Spleen (tissue), 7 donors: ENCODE measurements at regions not wholly inside any gene's neighbourhood (a gene's known extent, or its start where the extent isn't known, plus 50 kb on each side); places are given as distances from the start of the nearest gene placed in this dataset.

Experiments
- POLR2A ChIP-seq, 3 donors: fragments of 450-650 bp; IDR thresholded peaks; one replicate each; pipeline ENCODE4 v1.5.1; 2017; ENCODE audit warnings: antibody characterized with exemption in 3 of 3, mild to moderate bottlenecking in 1 of 3
- TF ChIP-seq, protein P1 (sequence below), 11 experiments: fragments of 200-600 bp in 7 of 11; fragments of 450-650 bp in 4 of 11; sonication (generic) in 4 of 11; IDR thresholded peaks in 8 of 11; conservative IDR thresholded peaks in 3 of 11; 1 replicate in 7 of 11; 2 replicates in 4 of 11; pipeline versions ENCODE4 v1.4.0 to v1.8.0; 2016 to 2021; ENCODE audit warnings: antibody characterized with exemption in 11 of 11, inconsistent platforms in 4 of 11, mild to moderate bottlenecking in 1 of 11
- donor health status: DM: no; HTN: no; CAD: no; lungs with moderate emphysema.
- donor health status: DM: no; HTN: no; CAD: no.
- donor health status: DM: no; HTN: no; CAD: no.

DNA sequence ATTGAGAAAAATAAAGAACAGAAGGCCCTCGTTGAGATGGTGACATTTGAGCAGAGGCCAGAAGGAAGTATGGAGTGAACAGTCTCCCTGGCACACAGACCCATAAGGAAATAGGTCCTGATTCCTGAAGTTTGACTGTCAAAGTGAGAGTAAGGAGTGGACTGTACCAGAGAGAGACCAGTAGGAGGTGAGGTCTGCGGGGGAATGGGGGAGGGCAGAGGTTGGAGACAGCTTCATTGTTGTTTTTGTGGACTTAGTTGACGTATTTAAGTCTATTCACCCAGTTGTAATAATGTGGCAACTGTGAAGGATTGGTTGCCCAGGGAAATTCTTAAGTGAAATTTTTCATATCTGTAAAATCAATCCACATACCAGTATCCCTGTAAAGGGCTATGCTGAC, 110.7 kb downstream of the TFAP2B start:
- TF ChIP-seq POLR2A (IDR thresholded peaks at IDR 0.05) = no peak
- TF ChIP-seq, protein P1, sequence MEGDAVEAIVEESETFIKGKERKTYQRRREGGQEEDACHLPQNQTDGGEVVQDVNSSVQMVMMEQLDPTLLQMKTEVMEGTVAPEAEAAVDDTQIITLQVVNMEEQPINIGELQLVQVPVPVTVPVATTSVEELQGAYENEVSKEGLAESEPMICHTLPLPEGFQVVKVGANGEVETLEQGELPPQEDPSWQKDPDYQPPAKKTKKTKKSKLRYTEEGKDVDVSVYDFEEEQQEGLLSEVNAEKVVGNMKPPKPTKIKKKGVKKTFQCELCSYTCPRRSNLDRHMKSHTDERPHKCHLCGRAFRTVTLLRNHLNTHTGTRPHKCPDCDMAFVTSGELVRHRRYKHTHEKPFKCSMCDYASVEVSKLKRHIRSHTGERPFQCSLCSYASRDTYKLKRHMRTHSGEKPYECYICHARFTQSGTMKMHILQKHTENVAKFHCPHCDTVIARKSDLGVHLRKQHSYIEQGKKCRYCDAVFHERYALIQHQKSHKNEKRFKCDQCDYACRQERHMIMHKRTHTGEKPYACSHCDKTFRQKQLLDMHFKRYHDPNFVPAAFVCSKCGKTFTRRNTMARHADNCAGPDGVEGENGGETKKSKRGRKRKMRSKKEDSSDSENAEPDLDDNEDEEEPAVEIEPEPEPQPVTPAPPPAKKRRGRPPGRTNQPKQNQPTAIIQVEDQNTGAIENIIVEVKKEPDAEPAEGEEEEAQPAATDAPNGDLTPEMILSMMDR (IDR thresholded peaks at IDR 0.05 in 8 of 11, conservative IDR thresholded peaks at IDR 0.05 in 3 of 11) = no peak
